Smooth muscle cell (in vitro differentiated cells): ENCODE measurements at regions not wholly inside any gene's neighbourhood (a gene's known extent, or its start where the extent isn't known, plus 50 kb on each side); places are given as distances from the start of the nearest gene placed in this dataset.

Experiments
- DNase-seq: peaks from one replicate; lab custom pipeline; 2025; ENCODE audit not compliant: unreplicated experiment; lab: John Stamatoyannopoulos, UW
- H2AFZ ChIP-seq: fragments of 200-600 bp; sonication (generic); 2 replicates; pipeline ENCODE4 v1.6.0; 2016; ENCODE audit warnings: antibody characterized with exemption, low read depth, mild to moderate bottlenecking
- H3F3A ChIP-seq: fragments of 200-600 bp; sonication (generic); 2 replicates; pipeline ENCODE4 v1.6.0; 2017; ENCODE audit warnings: antibody characterized with exemption, low read depth
- H3K27ac ChIP-seq: fragments of 200-600 bp; sonication (generic); 2 replicates; pipeline ENCODE4 v1.5.1; 2016; ENCODE audit warnings: low read depth, mild to moderate bottlenecking
- H3K27me3 ChIP-seq: fragments of 200-600 bp; sonication (generic); 2 replicates; pipeline ENCODE4 v1.6.1; 2016; ENCODE audit warnings: low read depth, mild to moderate bottlenecking
- H3K36me3 ChIP-seq: fragments of 200-600 bp; sonication (generic); 2 replicates; pipeline ENCODE4 v1.5.1; 2016; ENCODE audit warnings: low read depth
- H3K4me1 ChIP-seq: fragments of 200-600 bp; sonication (generic); 2 replicates; pipeline ENCODE4 v1.5.1; 2016; ENCODE audit warnings: low read depth
- H3K4me2 ChIP-seq: fragments of 200-600 bp; sonication (generic); 2 replicates; pipeline ENCODE4 v1.6.0; 2016; ENCODE audit warnings: mild to moderate bottlenecking
- H3K4me3 ChIP-seq: fragments of 200-600 bp; sonication (generic); 2 replicates; pipeline ENCODE4 v1.5.1; 2016; ENCODE audit warnings: mild to moderate bottlenecking
- H3K79me2 ChIP-seq: fragments of 200-600 bp; sonication (generic); 2 replicates; pipeline ENCODE4 v1.6.0; 2016; ENCODE audit warnings: low read depth, mild to moderate bottlenecking
- H3K9ac ChIP-seq: fragments of 200-600 bp; sonication (generic); 2 replicates; pipeline ENCODE4 v1.6.0; 2016; ENCODE audit warnings: low read depth
- H3K9me3 ChIP-seq: fragments of 200-600 bp; sonication (generic); replicated peaks from 2 replicates; pipeline ENCODE4 v1.5.1; 2016; ENCODE audit warnings: low read depth
- H4K20me1 ChIP-seq: fragments of 200-600 bp; sonication (generic); 2 replicates; pipeline ENCODE4 v1.6.0; 2016; ENCODE audit warnings: low read depth
- CTCF ChIP-seq: fragments of 200-600 bp; sonication (generic); IDR thresholded peaks from 2 replicates; pipeline ENCODE4 v1.5.1; 2017; ENCODE audit warnings: borderline replicate concordance, mild to moderate bottlenecking, antibody characterized with exemption; ENCODE audit not compliant: insufficient read depth, poor library complexity, severe bottlenecking
- WGBS: methylation state at CpG from one replicate; pipeline ENCODE4 v1.1.7; 2016; ENCODE audit warnings: low lambda C conversion rate; 5-methylcytosine and 5-hydroxymethylcytosine counted together

- H3K4me3 ChIP-seq, result no peak overlapping the region
- no peaks in the 10 kb centered on the region for H3K9me3 ChIP-seq
- H3K4me2 ChIP-seq, result no peak overlapping the region
- no peaks in the 10 kb centered on the region for H3K36me3 ChIP-seq
- WGBS, result 68% methylated on average over 1 of the region's 1 CpG
- H3F3A ChIP-seq, result no peaks in the 10 kb centered on the region
- peak overlapping the region; percentile 28 for H3K27ac ChIP-seq
- H3K9ac ChIP-seq, result no peak overlapping the region
- H4K20me1 ChIP-seq, result no peaks in the 10 kb centered on the region
- no peaks in the 10 kb centered on the region for H3K79me2 ChIP-seq
- H2AFZ ChIP-seq, result no peak overlapping the region
- no peak for TF ChIP-seq CTCF
- H3K27me3 ChIP-seq, result no peaks in the 10 kb centered on the region
- peaks cover 17% of the 10 kb centered on the region for H3K4me1 ChIP-seq
- DNase-seq, result no peak
Measured at GRCh38 chr4:159607809-159608208, 504.9 kb downstream of the RAPGEF2 start.

- Histone ChIP-seq H3K4me2 (no peak overlapping the region), H3K9ac (no peak overlapping the region), H3K27ac (no peak overlapping the region), H3K4me1 (peaks cover 17% of the 10 kb centered on the region), H3K4me3 (no peak overlapping the region), H3K9me3 (no peaks in the 10 kb centered on the region), H3K36me3 (no peaks in the 10 kb centered on the region), H3F3A (no peaks in the 10 kb centered on the region), H4K20me1 (no peaks in the 10 kb centered on the region), H3K27me3 (no peaks in the 10 kb centered on the region), H3K79me2 (no peaks in the 10 kb centered on the region), H2AFZ (no peak overlapping the region)
- no peak for TF ChIP-seq CTCF
- no peak for DNase-seq
- 86% methylated on average over 4 of the region's 4 CpGs for WGBS
Measured at GRCh38 chr4:159608436-159608835, 505.6 kb downstream of the RAPGEF2 start.

GRCh38 chr4:159632031-159632430, 529.2 kb downstream of the RAPGEF2 start:
- no peak overlapping the region for H2AFZ ChIP-seq
- H3K27ac ChIP-seq, result no peak overlapping the region
- no peaks in the 10 kb centered on the region for H4K20me1 ChIP-seq
- H3K4me1 ChIP-seq, result no peaks in the 10 kb centered on the region
- no peak overlapping the region for H3K4me2 ChIP-seq
- no peaks in the 10 kb centered on the region for H3F3A ChIP-seq
- H3K9me3 ChIP-seq, result no peaks in the 10 kb centered on the region
- 85% methylated on average over 1 of the region's 1 CpG for WGBS
- no peak for TF ChIP-seq CTCF
- H3K9ac ChIP-seq, result no peak overlapping the region
- no peaks in the 10 kb centered on the region for H3K36me3 ChIP-seq
- no peaks in the 10 kb centered on the region for H3K79me2 ChIP-seq
- no peak overlapping the region for H3K4me3 ChIP-seq
- DNase-seq, result no peak
- H3K27me3 ChIP-seq, result no peaks in the 10 kb centered on the region

- Histone ChIP-seq H3K9ac (no peak overlapping the region), H3K4me3 (no peak overlapping the region), H2AFZ (no peak overlapping the region), H3K27me3 (no peaks in the 10 kb centered on the region), H3K4me2 (no peak overlapping the region), H3F3A (no peaks in the 10 kb centered on the region), H3K27ac (no peak overlapping the region), H4K20me1 (no peaks in the 10 kb centered on the region), H3K79me2 (no peaks in the 10 kb centered on the region), H3K9me3 (no peaks in the 10 kb centered on the region), H3K36me3 (no peaks in the 10 kb centered on the region), H3K4me1 (no peaks in the 10 kb centered on the region)
- 85% methylated on average over 5 of the region's 5 CpGs for WGBS
- no peak for TF ChIP-seq CTCF
- DNase-seq, result no peak
Measured at GRCh38 chr4:159639671-159640323, 536.9 kb downstream of the RAPGEF2 start.
